HG02840 (cell line): ENCODE measurements at regions not wholly inside any gene's neighbourhood (a gene's known extent, or its start where the extent isn't known, plus 50 kb on each side); places are given as distances from the start of the nearest gene placed in this dataset.

Experiments used
- ATAC-seq: cut with Tn5 transposase; IDR thresholded peaks from one replicate; pipeline ENCODE4 v1.9.1; 2021; ENCODE audit warnings: mild to moderate bottlenecking, moderate library complexity, moderate number of reproducible peaks; ENCODE audit not compliant: unreplicated experiment, low FRiP score

DNA sequence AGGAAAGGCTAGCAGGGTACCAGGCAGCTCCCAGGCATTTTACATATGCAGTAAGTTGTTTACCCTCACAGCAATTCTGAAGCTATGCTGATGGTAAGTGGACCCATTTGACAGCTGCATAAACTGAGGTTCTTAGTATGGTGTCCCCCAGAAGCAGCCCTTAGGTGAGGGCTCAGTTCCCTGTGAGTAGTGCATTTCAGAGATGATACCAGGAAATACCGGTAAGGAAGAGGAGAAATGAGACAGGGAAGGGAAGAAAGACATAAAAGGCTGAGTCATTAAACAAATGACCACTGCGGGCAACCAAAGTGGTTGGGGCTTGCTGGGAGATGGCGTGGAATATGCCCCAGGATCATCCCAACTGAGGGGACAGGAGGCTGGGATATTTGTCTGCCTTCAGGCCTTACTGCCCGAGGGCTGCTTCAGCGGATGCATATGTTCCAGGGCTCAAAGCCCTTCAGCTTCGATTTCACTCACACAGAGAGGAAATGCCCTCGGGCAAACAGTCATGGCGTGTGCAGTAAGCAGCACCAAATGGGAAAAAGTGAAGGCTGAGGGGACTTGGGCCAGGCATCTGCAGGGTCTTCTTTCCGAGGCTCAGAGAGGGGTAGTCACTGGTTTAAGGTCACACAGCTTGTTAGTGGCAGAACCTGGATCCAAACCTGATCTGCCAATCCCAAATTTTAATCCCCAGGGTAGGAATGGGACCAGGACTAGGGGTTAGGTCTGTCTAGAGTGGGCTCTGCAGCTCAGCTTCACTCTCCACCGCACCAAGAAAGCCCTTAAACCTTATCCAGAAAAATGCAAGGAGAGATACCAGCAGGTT is 133.7 kb upstream of the RUNX3 start:
- ATAC-seq: no peak

DNA sequence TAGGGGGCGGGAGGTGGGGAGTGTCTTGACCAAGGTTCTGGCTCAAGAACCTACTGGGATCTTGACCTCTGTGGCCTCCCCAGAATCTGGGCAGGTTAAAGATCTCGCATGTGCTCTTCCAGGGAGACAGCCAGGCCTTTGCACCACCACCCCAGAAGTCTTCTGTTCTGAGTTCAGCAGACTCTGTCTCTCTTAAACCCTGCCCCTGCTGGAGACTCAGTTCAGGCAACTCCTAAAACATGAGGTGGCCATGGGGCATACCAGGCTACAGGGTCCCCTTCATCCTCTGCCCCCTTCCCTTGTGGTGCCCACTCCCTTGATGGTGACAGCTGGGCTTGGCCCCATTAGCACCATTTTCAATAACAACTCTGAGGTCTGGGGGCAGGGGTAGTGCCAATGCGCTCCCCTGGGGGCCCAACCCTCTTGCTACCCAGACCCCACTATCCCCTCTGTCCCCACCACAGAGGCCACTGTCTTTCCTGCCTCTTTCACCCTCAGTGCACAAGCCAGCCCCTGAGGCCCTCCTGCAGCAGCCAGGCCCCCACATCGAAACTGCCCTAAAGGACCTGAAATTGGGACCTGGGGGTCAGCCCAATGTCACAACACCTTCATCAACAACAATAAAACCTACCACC is 132.7 kb upstream of the RUNX3 start:
- no peak for ATAC-seq

DNA sequence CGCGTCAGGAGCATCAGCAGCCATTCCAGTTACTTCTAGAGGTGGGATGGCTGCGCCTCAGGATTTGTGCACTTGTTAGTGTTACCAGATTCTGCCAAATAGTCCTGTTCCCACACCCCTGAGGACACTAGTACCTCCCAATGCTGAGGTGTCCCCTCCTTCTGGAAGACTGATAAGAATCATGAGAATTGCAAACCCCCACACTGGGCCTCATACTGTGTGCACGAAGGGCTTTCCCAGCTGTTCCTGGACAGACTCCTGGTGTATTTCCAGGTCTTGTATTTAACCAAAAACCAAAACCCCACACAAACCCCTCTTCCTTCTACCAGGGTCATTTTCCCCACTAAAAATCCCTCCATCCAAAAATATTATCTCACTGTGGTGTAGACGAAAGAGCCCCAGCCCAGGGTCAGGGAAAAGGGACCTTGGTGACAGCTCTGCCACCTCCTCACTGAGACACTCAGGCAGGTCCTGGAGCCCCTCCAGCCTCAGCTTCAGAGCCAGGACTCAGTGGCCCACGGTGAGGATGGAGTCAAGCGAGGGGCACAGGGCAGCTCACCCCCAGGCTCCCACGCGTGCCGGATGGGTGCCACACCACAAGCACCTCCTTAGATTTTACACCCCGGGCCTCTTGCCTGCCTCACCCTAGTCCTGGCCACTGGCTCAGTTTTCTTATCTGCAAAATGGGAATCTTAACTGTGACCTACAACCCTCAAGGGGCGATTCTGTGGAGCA is 131.4 kb upstream of the RUNX3 start:
- ATAC-seq: no peak

DNA sequence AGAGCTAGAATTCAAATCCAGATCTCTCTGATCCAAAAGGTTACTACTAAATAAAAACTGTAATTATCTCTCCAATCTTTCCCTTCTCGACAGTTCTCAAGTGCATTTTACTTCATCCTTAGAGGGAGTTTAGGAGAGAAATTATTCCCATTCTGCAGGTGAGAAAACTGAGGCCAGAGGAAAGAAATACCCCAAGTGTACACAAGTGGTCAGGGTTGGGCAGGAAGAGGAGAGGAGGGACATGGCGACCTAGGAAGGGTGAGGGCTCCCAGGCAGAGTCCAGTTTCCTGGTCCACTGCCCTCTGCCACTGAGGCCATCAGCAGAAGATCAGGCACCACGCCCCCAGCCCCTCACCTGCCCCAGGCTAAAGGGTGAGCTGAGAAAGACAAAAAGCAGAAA is 127.1 kb upstream of the RUNX3 start:
- no peak for ATAC-seq

DNA sequence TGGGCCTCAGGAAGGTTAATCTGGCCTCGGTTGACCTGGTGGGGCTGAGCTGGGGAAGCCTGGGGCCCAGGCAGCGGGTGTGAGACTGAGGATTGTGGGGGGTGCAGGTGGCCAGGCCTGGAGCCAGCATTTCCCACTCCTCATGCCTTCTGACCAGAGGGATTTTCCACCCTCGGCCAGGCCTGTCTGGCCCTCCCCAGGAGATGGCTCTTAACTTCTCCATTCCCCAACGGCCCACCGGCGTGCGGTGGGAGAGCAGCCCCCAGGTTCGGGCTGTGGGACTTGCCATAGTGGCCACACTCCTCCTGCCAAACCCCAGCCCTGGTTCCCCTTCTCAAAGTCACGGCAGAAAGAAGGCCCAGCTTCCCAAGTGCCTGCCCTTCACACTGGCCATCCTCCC is 126.5 kb upstream of the RUNX3 start:
- ATAC-seq: no peak

DNA sequence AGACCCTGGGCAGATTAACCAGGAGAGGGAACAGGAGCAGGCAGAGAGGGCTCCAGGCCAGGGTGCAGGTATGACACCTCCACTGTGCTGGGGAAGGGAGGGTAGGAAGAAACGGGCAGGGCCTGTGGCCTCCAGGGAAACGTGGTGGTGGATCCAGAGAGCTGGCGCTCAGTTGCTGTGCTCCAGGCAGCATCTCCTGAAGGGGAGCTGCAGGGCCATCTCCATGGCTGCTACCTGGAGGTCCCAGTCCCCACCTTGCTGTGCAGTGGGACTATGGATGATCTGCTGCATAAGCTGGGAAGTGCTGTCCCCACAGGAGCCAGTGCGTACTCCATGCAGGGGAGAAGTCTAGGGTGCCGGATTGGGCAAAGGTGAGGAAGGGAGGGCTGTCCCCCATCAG is 125.9 kb upstream of the RUNX3 start:
- ATAC-seq: no peak

DNA sequence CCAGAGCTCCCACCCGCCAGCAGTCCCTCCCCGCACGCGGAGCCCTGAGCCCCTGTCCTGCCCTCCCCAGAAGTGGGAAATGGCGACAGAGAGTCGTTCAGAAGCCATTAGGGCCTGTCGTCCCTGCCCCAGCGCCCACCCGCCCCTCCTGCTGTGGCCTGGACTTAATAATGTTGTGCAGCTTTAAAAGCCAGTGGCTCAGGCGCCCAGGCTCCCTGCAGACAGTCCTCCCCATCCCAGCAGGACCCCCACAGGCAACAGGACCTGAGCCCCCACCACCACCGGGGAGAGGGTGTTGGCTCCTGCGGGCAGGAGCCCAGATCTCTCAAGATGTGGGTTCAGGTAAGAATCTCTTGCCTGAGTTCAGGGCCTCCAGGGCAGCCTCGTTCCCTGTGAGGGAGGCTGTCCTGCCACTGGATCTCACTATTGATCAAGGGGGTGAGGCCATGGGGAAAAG is 125.3 kb upstream of the RUNX3 start:
- no peak for ATAC-seq

DNA sequence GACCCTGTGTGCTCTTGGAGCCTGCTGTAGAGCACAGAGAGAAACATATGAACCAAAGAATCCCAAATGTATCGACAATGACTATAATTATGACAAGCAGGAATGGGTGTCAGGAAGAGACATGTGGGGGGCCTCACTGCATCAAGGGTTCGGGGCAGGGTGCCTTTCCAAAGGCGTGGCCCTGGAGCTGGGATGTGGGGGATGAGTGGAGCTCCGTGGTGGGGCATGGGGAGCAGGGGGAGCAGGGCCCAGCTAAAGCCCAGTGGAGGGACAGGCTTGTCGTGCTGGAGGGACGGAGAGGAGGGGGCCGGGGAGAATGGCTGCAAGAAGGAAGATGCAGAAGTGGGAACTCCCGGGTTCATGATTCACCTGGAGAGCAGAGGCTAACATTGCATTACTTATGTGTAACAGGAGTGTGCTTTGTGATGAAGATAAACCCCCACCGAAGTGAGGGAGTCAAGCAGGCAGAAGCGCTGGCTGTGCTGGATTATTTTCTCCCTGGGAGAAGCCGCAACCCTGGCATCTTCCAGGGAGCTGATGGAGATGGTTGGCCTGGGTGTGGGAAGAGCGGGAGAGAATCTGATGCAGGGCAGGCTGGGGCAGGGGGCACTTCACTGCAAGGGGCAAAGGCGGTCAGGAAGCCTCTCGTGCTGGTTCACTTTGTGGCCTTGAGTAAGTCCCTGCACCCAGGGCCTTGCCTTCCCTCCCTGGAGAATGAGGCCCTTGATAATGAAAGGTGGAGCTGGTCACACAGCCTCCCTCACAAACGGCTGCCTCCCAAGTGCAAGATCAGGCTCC is 124.6 kb upstream of the RUNX3 start:
- no peak for ATAC-seq

DNA sequence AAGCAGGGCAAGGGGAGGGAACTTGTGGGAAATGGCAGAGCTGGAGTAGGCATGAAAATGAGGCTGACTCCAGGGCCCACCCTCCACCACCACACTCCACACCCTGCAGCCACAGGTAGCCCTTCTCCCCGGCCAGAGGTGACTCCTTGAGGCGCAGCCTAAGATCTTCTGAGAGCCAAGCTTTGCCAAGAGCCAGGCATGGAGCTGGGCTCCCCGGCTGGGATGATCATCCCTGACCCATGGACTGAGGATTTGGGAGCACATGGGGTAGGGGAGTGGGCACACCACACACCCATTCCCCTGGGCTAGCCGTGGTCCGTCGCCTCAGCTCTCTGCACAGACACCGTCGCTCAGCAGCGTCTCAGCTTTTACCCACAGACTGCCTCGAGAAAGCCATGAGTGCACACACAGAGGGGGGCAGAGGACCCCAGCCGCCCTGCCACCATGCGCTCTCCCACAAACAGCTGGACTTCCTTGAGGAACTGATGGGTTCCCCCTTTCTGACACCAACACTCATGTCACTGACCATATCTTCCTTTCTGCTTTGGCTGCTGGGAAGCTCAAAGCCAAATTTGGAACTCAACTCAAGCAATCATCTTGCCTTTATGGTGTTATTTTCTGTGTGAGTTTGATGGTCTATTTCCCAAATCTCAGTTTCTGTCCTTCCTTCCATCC is 123.6 kb upstream of the RUNX3 start:
- no peak for ATAC-seq

DNA sequence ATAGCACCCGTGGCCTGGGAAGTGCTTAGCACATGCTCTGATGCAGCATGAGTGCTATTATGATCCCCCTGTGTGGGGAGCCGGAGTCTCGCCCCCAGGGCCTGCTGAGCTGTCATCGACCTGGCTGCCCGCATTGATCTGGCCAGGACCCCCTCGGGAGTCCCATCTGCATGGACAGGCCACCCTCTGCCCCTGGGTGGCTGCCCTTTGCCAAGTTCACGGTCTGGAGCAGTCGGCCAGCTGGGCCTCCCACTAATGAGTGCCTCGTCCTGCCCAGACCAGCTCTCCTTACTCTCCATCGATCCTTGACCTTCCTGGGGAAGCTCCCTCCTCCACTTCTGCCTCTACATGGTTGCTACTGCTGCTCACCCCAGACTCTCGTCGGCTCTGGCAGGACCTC is 121.8 kb upstream of the RUNX3 start:
- ATAC-seq: no peak

DNA sequence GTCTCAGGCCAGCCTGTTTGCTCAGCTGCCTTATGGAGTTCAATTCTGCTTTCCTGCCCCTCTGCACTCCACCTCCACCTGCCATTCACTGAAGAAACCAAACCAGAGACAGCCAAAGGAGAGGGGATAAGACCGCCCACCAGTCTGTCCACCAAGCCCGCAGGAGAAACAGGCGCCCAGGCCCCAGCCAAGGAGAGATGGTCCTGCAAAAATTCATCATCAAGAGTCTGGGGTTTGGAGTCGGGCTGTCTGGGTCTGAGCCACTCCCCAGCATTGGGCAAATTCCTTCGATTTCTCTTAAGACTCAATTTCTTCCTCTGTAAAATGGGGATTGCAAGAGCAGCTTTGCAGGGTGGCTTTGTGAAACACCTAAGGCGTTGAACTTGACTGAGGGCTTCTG is 121.4 kb upstream of the RUNX3 start:
- ATAC-seq: no peak

DNA sequence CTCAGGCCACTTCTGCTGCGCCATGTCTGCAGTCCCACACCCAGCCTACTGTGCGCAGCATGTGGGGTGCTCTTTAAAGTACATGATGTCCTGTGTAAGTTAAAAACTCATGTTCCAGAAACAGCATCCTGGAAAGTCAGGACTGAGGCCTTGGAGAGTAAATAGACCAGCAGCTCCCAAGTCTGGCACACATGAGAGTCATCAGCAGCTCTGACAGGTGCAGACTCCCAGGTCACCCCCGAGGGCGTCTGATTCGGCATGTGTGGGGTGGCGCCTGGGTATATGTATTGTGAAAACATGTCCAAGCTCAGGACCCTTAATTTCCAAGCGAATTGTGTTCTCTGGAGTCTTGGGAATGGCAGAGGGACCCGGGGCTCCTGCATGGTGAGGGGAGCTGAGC is 120.1 kb upstream of the RUNX3 start:
- ATAC-seq: no peak

DNA sequence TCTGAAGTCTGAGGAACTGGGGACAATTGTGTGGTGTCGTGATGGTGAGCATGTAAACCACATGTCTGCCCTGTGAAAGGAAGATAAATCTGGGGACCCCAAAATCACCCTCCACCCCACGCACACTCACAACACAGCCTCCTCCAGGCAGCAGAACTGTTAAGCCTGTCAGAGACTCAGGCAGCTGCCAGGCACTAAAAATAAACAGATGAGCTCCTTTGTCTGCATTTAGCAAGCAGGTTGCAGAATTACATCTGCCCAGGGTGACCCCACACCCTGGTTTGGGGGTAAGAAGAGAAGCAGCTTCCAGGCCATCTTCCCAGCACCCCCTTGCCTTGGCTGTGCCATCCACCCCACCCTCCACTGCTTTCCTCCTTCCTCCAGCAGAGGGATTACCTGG is 119.1 kb upstream of the RUNX3 start:
- ATAC-seq: no peak

DNA sequence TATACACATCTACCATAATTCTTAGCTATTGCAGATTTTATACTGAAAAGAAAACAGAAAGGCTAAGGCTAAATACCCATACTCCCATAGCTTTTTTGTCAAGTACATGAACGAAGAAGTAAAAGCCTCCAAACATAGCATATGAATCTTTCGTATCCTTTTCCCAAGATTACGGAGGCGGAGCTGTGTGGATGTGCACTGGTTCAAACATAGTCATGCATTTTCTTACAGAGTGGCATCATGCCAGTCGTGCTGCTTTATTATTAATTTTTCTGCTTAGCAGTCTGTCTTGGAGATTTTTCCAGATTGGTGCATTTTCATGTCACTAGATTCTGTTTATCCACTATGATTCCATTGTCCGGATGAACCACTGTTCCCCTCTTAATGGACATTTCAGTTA is 118.7 kb upstream of the RUNX3 start:
- ATAC-seq: no peak

DNA sequence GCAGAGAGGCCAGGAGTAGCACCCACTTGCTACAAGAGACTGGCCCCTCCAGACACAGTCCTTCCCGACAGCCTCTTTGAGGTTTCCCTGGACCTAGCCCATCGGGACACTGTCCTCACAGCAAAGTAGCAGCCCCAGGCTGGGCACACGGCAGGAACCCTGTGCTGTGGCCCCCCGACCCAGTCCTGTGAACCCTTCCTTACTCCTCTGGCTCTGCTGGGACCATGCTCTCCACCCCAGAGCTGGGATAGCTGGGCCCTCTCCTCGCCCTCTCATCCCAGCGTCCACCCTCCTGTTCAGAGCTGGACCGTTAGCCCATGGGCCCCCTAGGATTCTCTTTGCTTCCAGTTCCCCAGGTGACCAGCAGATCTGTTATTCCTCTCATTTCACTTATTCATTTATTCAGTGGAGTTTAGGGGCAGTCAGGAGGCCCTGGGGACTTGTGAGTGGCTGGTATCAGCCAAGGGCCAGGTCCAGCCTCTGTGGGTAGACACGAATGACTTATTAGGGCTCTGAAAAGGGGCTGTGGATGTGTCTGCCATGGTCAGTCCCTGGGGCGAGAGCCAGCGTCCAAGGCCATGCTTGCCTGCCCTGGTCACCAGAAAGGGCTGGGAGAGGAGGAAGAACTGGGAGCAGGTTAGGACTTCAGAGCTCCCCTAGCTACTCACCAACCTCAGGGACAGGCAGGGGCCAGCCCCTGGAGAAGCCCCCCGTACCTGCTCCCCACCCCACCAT is 117.6 kb upstream of the RUNX3 start:
- ATAC-seq: no peak

DNA sequence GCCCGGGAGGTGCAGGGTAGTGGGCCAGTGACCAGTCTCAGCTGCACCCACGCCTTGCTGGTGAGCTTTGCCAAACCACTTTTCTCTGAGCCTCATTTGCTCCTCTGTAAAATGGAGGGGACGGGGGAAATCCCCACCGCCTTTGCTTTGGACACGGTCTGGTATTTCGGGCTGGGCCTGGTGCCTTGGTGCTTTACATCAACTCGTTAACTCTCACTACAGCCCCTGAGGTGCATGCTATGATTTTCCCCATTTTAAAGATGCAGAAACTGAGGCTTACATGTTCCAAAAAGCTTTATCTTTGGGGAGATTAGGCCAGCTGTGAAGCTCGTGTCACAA is 116.1 kb upstream of the RUNX3 start:
- no peak for ATAC-seq

DNA sequence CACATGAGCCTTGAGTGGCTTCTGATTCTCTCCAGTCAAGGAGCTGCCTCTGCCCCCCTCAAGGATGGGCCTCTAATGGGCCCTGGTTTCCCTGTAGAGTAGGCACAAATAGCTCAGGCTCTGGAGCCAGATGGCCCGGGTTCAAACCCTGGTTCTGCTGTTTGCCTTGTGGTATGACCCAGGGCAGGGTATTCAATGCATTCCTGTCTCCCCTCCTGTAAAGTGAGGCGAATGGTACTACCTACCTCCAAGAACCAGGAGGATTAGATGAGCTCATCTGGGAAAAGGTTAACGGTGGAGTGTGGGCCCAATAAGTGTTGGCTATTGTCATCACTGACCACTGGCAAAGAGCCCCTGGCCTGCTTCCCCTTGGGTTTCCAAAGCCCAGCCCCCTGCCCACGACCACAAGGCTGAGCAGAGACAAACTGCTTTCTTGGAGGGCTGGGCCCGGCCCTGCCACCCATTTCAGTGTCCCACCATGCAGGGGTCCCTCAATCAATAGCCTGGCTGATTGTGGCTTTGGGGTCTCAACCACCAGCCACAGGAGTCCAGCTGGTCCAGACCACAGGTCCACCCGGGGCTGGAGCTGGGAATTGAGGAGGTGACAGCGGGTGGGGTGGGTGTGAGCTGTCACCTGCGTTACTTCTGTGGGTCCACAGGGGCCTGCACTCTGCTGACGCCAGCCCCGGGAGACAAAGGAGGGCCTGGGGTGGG is 115.6 kb upstream of the RUNX3 start:
- no peak for ATAC-seq

DNA sequence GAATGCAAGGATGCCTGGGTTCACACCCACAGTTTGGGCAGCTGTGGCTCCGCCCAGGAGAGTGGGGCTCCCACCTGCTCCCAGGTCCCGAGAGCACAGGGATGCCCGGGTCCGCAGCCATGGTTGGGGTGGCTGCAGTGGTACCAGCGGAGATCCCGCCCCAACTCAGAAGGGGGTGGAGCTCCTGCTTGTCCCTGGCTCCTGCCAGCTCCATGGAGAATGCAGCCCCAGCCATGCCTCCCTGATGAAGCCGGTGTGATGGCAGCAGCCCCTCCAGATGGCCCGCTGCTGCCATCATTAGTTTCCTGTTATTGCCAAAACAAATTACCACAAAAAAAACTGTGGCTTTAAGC is 113.1 kb upstream of the RUNX3 start:
- no peak for ATAC-seq
